CD4-positive, alpha-beta T cell treated with Interleukin-15 for 1 hour (primary cell): ENCODE measurements at regions not wholly inside any gene's neighbourhood (a gene's known extent, or its start where the extent isn't known, plus 50 kb on each side); places are given as distances from the start of the nearest gene placed in this dataset.
"Not testable (repeated sequence)": the region's sequence is repeated elsewhere in the genome, so short reads cannot be mapped to it uniquely, and the experiment has no call there.

Experiments
- DNase-seq: peaks from one replicate; pipeline ENCODE4 v3.0.0-alpha.2; 2020

- DNase-seq: no peak
These were observed 99.0 kb upstream of the CPEB2 start for GRCh38 chr4:14903321-14903720.

GRCh38 chr4:14906805-14907204 is 95.5 kb upstream of the CPEB2 start:
- no peak for DNase-seq

- DNase-seq: no peak
These were observed 93.6 kb upstream of the CPEB2 start for GRCh38 chr4:14908635-14909034.

- DNase-seq: no peak
These were observed 91.9 kb upstream of the CPEB2 start for GRCh38 chr4:14910411-14910810.

GRCh38 chr4:14912426-14912825 is 89.9 kb upstream of the CPEB2 start:
- no peak for DNase-seq

- no peak for DNase-seq
These were observed 87.3 kb upstream of the CPEB2 start for GRCh38 chr4:14915018-14915417.

- DNase-seq: no peak
These were observed 85.6 kb upstream of the CPEB2 start for GRCh38 chr4:14916554-14917297.

GRCh38 chr4:14917298-14917633 is 85.0 kb upstream of the CPEB2 start:
- DNase-seq: no peak

- DNase-seq: no peak
These were observed 83.9 kb upstream of the CPEB2 start for GRCh38 chr4:14918336-14918735.

GRCh38 chr4:14919785-14920184 is 82.5 kb upstream of the CPEB2 start:
- DNase-seq: no peak

- DNase-seq: no peak
These were observed 82.0 kb upstream of the CPEB2 start for GRCh38 chr4:14920237-14920636.

GRCh38 chr4:14920759-14921320 is 81.4 kb upstream of the CPEB2 start:
- DNase-seq: no peak

- DNase-seq: not testable (repeated sequence)
These were observed 80.5 kb upstream of the CPEB2 start for GRCh38 chr4:14921781-14922180.

GRCh38 chr4:14924076-14924811 is 78.0 kb upstream of the CPEB2 start:
- DNase-seq: no peak

- no peak for DNase-seq
These were observed 77.4 kb upstream of the CPEB2 start for GRCh38 chr4:14924812-14925344.

- no peak for DNase-seq
These were observed 76.8 kb upstream of the CPEB2 start for GRCh38 chr4:14925471-14925870.

- DNase-seq: no peak
These were observed 75.9 kb upstream of the CPEB2 start for GRCh38 chr4:14926368-14926767.

GRCh38 chr4:14928035-14928434 is 74.2 kb upstream of the CPEB2 start:
- no peak for DNase-seq

GRCh38 chr4:14929669-14930068 is 72.6 kb upstream of the CPEB2 start:
- DNase-seq: no peak

GRCh38 chr4:14934704-14935390 is 67.4 kb upstream of the CPEB2 start:
- no peak for DNase-seq

- no peak for DNase-seq
These were observed 58.5 kb upstream of the CPEB2 start for GRCh38 chr4:14943749-14944148.

GRCh38 chr4:14952352-14952751 is 49.9 kb upstream of the CPEB2 start:
- DNase-seq: no peak
